ENCODE measurements at regions not wholly inside any gene's neighbourhood (a gene's known extent, or its start where the extent isn't known, plus 50 kb on each side); places are given as distances from the start of the nearest gene placed in this dataset.

GRCh38 chr11:87851234-87851633, 324.0 kb downstream of the RAB38 start:
- Mint-ChIP-seq H3K27ac (no peak overlapping the region), H3K27me3 (ENCODE audit: low read depth) (no peaks in the 10 kb centered on the region), H3K4me3 (no peak overlapping the region), H3K9me3 (no peaks in the 10 kb centered on the region), H3K4me1 (peaks cover 12% of the 10 kb centered on the region), H3K36me3 (no peaks in the 10 kb centered on the region)
- no peak for DNase-seq (ENCODE audit: low spot score in 2 of 2, unreplicated experiment in 2 of 2)
- TF ChIP-seq CTCF (IDR thresholded peaks at IDR 0.05; ENCODE audit: unreplicated experiment): no peak

- no peaks in the 10 kb centered on the region for H3K36me3 Mint-ChIP-seq
- H3K27ac Mint-ChIP-seq: no peak overlapping the region
- no peak for DNase-seq (ENCODE audit: low spot score in 2 of 2, unreplicated experiment in 2 of 2)
- peaks cover 12% of the 10 kb centered on the region for H3K4me1 Mint-ChIP-seq
- H3K27me3 Mint-ChIP-seq (ENCODE audit: low read depth): no peaks in the 10 kb centered on the region
- no peaks in the 10 kb centered on the region for H3K9me3 Mint-ChIP-seq
- H3K4me3 Mint-ChIP-seq: no peak overlapping the region
- TF ChIP-seq CTCF (IDR thresholded peaks at IDR 0.05; ENCODE audit: unreplicated experiment): no peak
Measured at GRCh38 chr11:87849216-87849615, 326.0 kb downstream of the RAB38 start.

- DNase-seq (ENCODE audit: low spot score in 2 of 2, unreplicated experiment in 2 of 2): no peak
- H3K27me3 Mint-ChIP-seq (ENCODE audit: low read depth): no peaks in the 10 kb centered on the region
- no peaks in the 10 kb centered on the region for H3K36me3 Mint-ChIP-seq
- no peak overlapping the region for H3K4me3 Mint-ChIP-seq
- H3K9me3 Mint-ChIP-seq: peaks cover 4% of the 10 kb centered on the region
- no peak for TF ChIP-seq CTCF (IDR thresholded peaks at IDR 0.05; ENCODE audit: unreplicated experiment)
- no peaks in the 10 kb centered on the region for H3K4me1 Mint-ChIP-seq
- no peak overlapping the region for H3K27ac Mint-ChIP-seq
Measured at GRCh38 chr11:87840786-87841185, 334.5 kb downstream of the RAB38 start.

GRCh38 chr11:87832211-87832610, 343.0 kb downstream of the RAB38 start:
- Mint-ChIP-seq H3K27ac (no peak overlapping the region), H3K27me3 (ENCODE audit: low read depth) (peaks cover 2% of the 10 kb centered on the region), H3K4me1 (peaks cover 4% of the 10 kb centered on the region), H3K36me3 (no peaks in the 10 kb centered on the region), H3K4me3 (no peak overlapping the region), H3K9me3 (peaks cover 9% of the 10 kb centered on the region)
- no peak for DNase-seq (ENCODE audit: low spot score in 2 of 2, unreplicated experiment in 2 of 2)
- TF ChIP-seq CTCF (IDR thresholded peaks at IDR 0.05; ENCODE audit: unreplicated experiment): no peak

- no peaks in the 10 kb centered on the region for H3K27me3 Mint-ChIP-seq (ENCODE audit: low read depth)
- no peaks in the 10 kb centered on the region for H3K4me1 Mint-ChIP-seq
- no peak overlapping the region for H3K4me3 Mint-ChIP-seq
- DNase-seq (ENCODE audit: low spot score in 2 of 2, unreplicated experiment in 2 of 2): no peak
- peaks cover 4% of the 10 kb centered on the region for H3K9me3 Mint-ChIP-seq
- no peaks in the 10 kb centered on the region for H3K36me3 Mint-ChIP-seq
- no peak for TF ChIP-seq CTCF (IDR thresholded peaks at IDR 0.05; ENCODE audit: unreplicated experiment)
- no peak overlapping the region for H3K27ac Mint-ChIP-seq
Measured at GRCh38 chr11:87820011-87820410, 355.2 kb downstream of the RAB38 start.

GRCh38 chr11:87819151-87819550, 356.1 kb downstream of the RAB38 start:
- TF ChIP-seq CTCF (IDR thresholded peaks at IDR 0.05; ENCODE audit: unreplicated experiment): no peak
- H3K27me3 Mint-ChIP-seq (ENCODE audit: low read depth): no peaks in the 10 kb centered on the region
- H3K27ac Mint-ChIP-seq: no peak overlapping the region
- H3K4me1 Mint-ChIP-seq: no peaks in the 10 kb centered on the region
- no peak for DNase-seq (ENCODE audit: low spot score in 2 of 2, unreplicated experiment in 2 of 2)
- H3K9me3 Mint-ChIP-seq: peaks cover 4% of the 10 kb centered on the region
- no peak overlapping the region for H3K4me3 Mint-ChIP-seq
- H3K36me3 Mint-ChIP-seq: no peaks in the 10 kb centered on the region

All from mesothelial cell of epicardium (in vitro differentiated cells).